GM12873 (cell line): ENCODE measurements at regions not wholly inside any gene's neighbourhood (a gene's known extent, or its start where the extent isn't known, plus 50 kb on each side); places are given as distances from the start of the nearest gene placed in this dataset.

ENCODE experiments used
- TF ChIP-seq, protein P1 (sequence below): IDR thresholded peaks from 2 replicates; pipeline ENCODE4 v1.5.1; 2012; ENCODE audit warnings: low read depth, mild to moderate bottlenecking, moderate library complexity, low read length, control low read depth; ENCODE audit not compliant: insufficient read depth; ENCODE audit errors: missing control alignments

DNA sequence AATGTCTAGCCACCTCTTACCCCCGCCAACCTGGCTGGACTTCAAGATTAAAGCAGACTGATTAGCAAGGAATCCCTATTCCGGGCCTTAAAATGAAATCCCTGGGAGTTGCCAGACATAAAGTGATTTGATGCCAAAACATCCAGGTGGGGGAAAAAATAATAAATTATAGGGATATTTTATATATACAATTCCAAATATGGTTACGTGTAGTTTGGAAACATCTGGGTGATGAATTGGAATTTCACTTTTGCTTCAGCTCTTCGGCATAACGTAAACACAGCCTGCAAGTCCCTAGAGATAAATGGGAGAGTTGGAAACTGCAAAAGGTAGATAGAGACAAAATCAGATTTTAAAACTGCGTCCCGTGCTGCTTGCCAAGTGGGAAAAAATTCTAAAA lies 545.5 kb upstream of the MDFIC2 start:
- TF ChIP-seq, protein P1, sequence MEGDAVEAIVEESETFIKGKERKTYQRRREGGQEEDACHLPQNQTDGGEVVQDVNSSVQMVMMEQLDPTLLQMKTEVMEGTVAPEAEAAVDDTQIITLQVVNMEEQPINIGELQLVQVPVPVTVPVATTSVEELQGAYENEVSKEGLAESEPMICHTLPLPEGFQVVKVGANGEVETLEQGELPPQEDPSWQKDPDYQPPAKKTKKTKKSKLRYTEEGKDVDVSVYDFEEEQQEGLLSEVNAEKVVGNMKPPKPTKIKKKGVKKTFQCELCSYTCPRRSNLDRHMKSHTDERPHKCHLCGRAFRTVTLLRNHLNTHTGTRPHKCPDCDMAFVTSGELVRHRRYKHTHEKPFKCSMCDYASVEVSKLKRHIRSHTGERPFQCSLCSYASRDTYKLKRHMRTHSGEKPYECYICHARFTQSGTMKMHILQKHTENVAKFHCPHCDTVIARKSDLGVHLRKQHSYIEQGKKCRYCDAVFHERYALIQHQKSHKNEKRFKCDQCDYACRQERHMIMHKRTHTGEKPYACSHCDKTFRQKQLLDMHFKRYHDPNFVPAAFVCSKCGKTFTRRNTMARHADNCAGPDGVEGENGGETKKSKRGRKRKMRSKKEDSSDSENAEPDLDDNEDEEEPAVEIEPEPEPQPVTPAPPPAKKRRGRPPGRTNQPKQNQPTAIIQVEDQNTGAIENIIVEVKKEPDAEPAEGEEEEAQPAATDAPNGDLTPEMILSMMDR: no peak

DNA sequence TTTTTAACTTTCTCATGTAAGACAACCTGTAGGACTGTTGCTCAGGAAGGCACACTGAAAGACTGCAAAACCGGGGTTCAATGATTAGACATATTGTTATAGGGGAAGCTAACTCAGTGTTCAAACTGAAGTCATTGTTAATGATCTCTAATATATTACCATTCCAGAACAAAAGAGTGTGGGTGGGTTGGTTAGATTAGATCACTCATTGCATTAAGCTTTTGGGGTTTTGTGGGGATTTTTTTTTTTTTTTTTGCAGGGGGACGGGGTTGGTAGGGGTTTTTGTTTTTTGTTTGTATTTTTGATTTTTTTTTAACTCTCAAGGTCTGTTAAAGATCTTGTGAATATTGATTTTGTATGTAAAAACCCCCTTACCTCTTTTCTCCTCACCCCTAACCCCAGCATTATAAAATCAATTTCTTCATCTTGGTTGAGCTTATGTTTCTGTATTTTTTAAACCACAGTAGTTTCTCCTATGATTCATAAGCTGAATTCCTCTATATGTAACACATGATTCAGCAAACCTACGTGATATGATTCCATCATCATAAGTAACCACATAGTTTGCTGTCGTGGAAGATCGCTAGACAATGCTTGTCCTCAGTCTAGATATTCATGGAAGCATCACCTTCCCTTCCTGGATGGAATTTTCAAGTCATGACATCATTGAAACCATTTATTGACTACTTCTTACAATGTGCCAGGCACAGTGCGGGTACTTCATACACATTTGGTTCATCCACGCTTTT lies 544.1 kb upstream of the MDFIC2 start:
- TF ChIP-seq, protein P1: no peak

DNA sequence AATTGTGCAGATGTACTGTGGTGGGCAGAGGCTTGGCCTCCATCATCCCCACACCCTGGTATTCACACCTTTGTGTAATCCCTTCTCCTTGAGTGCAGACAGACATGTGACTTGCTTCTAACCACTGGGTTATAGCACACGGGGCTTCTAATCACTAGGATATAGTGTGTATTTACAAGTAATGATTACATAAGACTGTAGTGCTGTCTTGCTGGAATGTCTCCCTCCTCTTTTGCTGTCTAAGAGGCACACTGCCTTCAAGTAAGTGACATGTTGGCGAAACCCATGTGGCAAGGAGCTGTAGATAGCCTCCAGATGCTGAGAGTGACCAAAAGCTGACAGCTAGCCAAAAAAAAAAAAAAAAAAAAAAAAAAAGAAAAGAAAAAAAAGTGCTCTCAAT lies 542.7 kb upstream of the MDFIC2 start:
- TF ChIP-seq, protein P1: no peak

DNA sequence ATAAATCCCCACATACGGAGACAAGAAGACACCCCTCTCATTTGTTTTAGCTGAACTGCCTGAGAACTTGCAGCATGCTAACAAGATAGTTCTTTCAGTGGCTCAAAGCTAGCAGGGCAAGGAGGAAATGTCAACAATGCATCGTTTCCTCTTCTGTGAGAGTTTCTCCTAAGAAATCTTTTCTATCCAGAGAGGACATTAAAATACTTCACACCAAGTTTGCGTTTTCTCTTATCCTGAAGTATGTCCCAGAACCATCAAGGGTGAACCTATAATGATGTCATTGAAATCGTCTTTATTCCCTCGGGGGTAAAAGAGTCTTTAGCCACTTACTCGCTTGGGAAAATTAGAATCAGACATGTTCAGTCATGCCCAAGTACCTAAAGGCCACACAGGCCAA lies 541.7 kb upstream of the MDFIC2 start:
- TF ChIP-seq, protein P1: no peak

DNA sequence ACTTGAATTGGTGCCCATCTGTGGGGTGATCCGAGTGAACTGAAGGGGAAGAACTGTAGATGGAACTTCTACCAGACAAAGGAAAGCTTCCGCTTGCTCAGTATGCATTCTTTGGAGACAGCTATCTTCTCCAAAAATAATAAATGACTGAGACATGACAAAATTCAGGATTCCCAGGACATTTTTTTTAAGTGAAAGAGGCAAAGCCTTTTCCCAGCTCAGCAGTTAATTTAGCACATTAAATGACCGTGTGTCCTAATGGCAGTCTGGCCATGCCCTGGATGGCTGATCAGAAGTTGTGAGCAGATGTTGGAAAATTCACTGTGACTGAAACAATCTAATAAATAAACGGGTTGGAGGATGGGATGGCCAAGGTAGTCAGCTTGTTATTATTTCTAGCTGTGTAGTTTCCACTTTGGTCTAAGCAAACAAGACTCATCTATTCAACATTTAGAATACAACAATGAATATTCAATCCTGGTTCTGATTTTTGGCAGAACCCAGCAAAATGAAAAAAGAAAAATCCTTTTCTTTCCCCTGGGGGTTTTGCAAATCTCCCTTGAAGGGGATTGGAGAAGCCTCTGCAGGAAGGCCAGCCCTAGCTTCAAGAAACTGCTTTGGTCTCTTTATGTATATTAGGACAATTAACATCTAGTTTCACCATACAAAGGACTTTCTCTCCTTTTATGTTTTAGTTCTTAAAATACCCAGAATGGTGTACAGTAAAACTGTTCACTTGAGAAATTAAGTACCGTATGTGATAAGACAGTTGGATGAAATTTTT lies 540.9 kb upstream of the MDFIC2 start:
- TF ChIP-seq, protein P1: no peak

DNA sequence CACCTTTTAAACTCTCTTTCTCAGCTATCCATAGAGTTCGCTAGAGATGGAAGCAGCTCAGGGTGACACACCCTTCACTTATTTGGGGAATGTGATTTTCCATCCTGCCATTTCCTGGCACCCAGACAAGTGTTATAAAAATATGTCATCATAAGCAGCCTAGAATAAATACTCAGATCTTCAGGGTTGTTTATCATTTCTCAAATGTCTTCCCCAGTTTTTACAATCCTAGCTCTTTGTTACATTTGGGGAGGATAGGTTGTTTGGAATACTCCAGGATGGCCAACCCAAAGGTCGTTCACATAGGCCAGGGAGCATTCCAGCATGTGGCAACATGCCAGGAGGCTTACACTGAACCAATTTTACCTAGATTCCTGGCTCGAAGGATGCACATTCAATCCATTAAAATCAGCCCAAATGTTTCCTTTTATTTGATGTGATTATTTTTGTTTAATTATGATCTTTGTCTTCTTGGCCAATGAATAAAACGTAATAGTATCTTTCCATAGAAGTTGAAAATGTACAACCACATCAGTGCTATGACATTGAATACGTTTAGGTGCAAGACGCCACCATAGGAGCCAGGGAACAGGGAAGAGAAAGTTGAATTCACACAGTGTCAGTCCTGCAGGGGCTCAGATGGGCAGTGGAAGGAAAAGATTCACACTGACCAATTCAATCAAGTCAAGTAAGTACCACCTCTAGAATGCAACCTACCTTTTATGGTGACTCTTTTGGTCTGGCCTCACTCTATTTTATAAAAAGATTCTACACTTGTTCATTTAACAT lies 537.7 kb upstream of the MDFIC2 start:
- TF ChIP-seq, protein P1: no peak

DNA sequence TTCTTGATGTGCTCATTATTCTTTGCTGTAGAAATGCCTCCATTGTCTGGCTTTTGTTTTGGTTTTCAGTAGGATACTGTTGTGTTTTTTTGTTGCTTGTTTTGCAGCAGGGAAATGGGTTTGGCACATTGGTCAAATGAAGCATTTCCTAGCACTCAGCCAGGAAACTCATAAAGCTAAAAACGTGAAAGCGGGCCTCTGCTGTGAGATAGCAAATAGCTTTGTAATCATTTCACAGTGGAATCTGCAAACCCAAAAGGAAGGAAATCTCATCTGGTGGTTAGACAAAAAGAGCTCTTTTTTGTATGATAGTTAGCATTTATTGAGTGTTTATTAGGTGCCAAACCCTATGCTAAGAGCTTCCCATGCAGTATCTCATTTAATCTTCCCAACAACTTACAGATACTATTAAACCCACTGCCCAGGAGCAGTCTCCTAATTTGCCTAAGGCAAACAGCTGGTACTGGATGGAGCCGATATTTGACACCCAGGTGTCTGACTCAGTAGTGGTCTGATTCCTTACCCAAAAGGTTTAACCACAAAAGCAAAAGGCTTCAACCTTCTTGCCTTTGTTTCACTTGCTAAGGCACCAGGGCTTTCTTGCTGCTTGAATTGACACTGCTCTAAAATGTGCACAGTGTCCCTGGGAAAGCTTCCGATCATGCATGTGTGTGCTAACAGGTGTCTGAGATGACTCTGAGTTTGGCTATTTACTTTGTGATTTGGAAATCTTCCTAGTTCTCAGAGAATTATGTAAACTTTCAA lies 527.9 kb upstream of the MDFIC2 start:
- TF ChIP-seq, protein P1: no peak
